A549 (cell line): ENCODE measurements at regions not wholly inside any gene's neighbourhood (a gene's known extent, or its start where the extent isn't known, plus 50 kb on each side); places are given as distances from the start of the nearest gene placed in this dataset.

Experiments used
- BHLHE40 ChIP-seq: IDR thresholded peaks from 2 replicates; pipeline ENCODE4 v1.6.1; 2012; ENCODE audit warnings: low read depth, low read length, inconsistent platforms
- CHD2 ChIP-seq: fragments of 150-350 bp; IDR thresholded peaks from 2 replicates; pipeline ENCODE4 v1.6.1; 2014; ENCODE audit warnings: low read length; ENCODE audit not compliant: partially characterized antibody
- CHD4 ChIP-seq: fragments of 200-600 bp; sonication (generic); IDR thresholded peaks from 2 replicates; pipeline ENCODE4 v1.6.1; 2016; ENCODE audit warnings: antibody characterized with exemption, mild to moderate bottlenecking, borderline replicate concordance
- MAZ ChIP-seq: fragments of 150-350 bp; IDR thresholded peaks from 2 replicates; pipeline ENCODE4 v1.6.1; 2014; ENCODE audit warnings: antibody characterized with exemption, low read depth, low read length, borderline replicate concordance
- POLR2A ChIP-seq: IDR thresholded peaks from 2 replicates; pipeline ENCODE4 v1.6.1; 2012; ENCODE audit warnings: mild to moderate bottlenecking, low read length
- POLR2AphosphoS2 ChIP-seq: conservative IDR thresholded peaks from 2 replicates; pipeline ENCODE4 v1.6.1; 2012; ENCODE audit warnings: low read length, improper control_type of control experiment, inconsistent platforms
- RAD21 ChIP-seq, 2 experiments: fragments of >200 bp in 1 of 2; sonication (Bioruptor Twin) in 1 of 2; formaldehyde crosslinking in 1 of 2; IDR thresholded peaks in 1 of 2; conservative IDR thresholded peaks in 1 of 2; 2 replicates in 1 of 2; 3 replicates in 1 of 2; pipeline ENCODE4 v1.6.1; 2012 to 2018; ENCODE audit warnings: inconsistent platforms in 1 of 2
- RFX5 ChIP-seq: fragments of 450-650 bp; IDR thresholded peaks from 2 replicates; pipeline ENCODE4 v1.7.1; 2014; ENCODE audit warnings: antibody characterized with exemption, mild to moderate bottlenecking, moderate library complexity
- TP53 ChIP-seq: fragments of 250-450 bp; sonication (Bioruptor Pico); IDR thresholded peaks from 2 replicates; pipeline ENCODE4 v1.5.0; 2021; ENCODE audit warnings: mild to moderate bottlenecking, moderate library complexity
- TF ChIP-seq, protein P1 (sequence below): fragments of 200-600 bp; sonication (generic); IDR thresholded peaks from 2 replicates; pipeline ENCODE4 v1.6.1; 2016; ENCODE audit warnings: antibody characterized with exemption, mild to moderate bottlenecking, moderate library complexity
- TF ChIP-seq, protein P2 (sequence below): fragments of >200 bp; sonication (Bioruptor Twin); formaldehyde crosslinking; IDR thresholded peaks from 3 replicates; pipeline ENCODE4 v1.5.1; 2016
- TF ChIP-seq, protein P3 (sequence below): IDR thresholded peaks from 2 replicates; pipeline ENCODE4 v1.6.1; 2012; ENCODE audit warnings: low read depth, borderline replicate concordance
- TF ChIP-seq, protein P4 (sequence below): IDR thresholded peaks from 2 replicates; pipeline ENCODE4 v1.6.1; 2012

DNA sequence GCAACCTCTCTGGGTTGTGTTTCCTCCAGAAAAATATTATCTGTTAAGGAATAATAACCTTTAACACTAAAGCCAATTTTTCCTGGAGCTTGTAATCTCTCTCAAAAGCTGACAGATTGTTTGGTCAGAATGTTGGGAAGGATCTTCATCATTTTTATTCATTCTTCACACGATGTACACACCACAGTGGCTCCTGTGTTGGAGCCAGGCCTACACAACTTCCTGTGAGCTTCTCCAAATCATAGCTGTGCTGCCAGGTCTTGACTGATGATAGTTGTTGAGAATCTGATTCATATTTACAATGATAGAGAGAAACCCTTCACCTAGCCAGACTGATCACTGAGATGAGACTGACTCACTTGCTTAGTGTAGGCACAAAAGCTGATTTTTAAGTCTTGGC, 151.0 kb upstream of the ROBO2 start:
- TF ChIP-seq RAD21 (conservative IDR thresholded peaks at IDR 0.05 in 1 of 2, IDR thresholded peaks at IDR 0.05 in 1 of 2) (no peak), MAZ (no peak), TP53 (CRISPR knock-in tag) (no peak), POLR2A (no peak), BHLHE40 (no peak), CHD2 (no peak), RFX5 (no peak), CHD4 (no peak), POLR2AphosphoS2 (no peak)
- TF ChIP-seq, protein P1, sequence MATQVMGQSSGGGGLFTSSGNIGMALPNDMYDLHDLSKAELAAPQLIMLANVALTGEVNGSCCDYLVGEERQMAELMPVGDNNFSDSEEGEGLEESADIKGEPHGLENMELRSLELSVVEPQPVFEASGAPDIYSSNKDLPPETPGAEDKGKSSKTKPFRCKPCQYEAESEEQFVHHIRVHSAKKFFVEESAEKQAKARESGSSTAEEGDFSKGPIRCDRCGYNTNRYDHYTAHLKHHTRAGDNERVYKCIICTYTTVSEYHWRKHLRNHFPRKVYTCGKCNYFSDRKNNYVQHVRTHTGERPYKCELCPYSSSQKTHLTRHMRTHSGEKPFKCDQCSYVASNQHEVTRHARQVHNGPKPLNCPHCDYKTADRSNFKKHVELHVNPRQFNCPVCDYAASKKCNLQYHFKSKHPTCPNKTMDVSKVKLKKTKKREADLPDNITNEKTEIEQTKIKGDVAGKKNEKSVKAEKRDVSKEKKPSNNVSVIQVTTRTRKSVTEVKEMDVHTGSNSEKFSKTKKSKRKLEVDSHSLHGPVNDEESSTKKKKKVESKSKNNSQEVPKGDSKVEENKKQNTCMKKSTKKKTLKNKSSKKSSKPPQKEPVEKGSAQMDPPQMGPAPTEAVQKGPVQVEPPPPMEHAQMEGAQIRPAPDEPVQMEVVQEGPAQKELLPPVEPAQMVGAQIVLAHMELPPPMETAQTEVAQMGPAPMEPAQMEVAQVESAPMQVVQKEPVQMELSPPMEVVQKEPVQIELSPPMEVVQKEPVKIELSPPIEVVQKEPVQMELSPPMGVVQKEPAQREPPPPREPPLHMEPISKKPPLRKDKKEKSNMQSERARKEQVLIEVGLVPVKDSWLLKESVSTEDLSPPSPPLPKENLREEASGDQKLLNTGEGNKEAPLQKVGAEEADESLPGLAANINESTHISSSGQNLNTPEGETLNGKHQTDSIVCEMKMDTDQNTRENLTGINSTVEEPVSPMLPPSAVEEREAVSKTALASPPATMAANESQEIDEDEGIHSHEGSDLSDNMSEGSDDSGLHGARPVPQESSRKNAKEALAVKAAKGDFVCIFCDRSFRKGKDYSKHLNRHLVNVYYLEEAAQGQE = no peak
- TF ChIP-seq, protein P2, sequence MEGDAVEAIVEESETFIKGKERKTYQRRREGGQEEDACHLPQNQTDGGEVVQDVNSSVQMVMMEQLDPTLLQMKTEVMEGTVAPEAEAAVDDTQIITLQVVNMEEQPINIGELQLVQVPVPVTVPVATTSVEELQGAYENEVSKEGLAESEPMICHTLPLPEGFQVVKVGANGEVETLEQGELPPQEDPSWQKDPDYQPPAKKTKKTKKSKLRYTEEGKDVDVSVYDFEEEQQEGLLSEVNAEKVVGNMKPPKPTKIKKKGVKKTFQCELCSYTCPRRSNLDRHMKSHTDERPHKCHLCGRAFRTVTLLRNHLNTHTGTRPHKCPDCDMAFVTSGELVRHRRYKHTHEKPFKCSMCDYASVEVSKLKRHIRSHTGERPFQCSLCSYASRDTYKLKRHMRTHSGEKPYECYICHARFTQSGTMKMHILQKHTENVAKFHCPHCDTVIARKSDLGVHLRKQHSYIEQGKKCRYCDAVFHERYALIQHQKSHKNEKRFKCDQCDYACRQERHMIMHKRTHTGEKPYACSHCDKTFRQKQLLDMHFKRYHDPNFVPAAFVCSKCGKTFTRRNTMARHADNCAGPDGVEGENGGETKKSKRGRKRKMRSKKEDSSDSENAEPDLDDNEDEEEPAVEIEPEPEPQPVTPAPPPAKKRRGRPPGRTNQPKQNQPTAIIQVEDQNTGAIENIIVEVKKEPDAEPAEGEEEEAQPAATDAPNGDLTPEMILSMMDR = no peak
- TF ChIP-seq, protein P3, sequence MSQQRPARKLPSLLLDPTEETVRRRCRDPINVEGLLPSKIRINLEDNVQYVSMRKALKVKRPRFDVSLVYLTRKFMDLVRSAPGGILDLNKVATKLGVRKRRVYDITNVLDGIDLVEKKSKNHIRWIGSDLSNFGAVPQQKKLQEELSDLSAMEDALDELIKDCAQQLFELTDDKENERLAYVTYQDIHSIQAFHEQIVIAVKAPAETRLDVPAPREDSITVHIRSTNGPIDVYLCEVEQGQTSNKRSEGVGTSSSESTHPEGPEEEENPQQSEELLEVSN = no peak
- TF ChIP-seq, protein P4, sequence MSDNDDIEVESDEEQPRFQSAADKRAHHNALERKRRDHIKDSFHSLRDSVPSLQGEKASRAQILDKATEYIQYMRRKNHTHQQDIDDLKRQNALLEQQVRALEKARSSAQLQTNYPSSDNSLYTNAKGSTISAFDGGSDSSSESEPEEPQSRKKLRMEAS = no peak
